H1 (cell line): ENCODE measurements at regions not wholly inside any gene's neighbourhood (a gene's known extent, or its start where the extent isn't known, plus 50 kb on each side); places are given as distances from the start of the nearest gene placed in this dataset.

ENCODE experiments used
- CTCF ChIA-PET: fragments of 300-600 bp; sonication (Branson Sonifier 250); formaldehyde crosslinking; loops from one replicate; lab custom pipeline; 2021; ENCODE audit not compliant: partially characterized antibody; lab: Charles Lee
- POLR2A ChIA-PET: fragments of 300-600 bp; sonication (Branson Sonifier 250); formaldehyde crosslinking; loops from one replicate; lab custom pipeline; 2021; ENCODE audit warnings: inconsistent platforms; ENCODE audit not compliant: partially characterized antibody; lab: Charles Lee
- DNase-seq, 2 experiments: peaks; one replicate each; pipeline versions ENCODE4 v3.0.0 to v3.0.0-alpha.2; 2010 to 2022; ENCODE audit warnings: low spot score in 2 of 2, low read depth in 1 of 2, mixed read lengths in 1 of 2
- FAIRE-seq: peaks from 2 replicates; lab custom pipeline; 2011; peaks lifted over from hg19 to GRCh38; lab: Jason Lieb, UNC
- H2AFZ ChIP-seq: 2 replicates; pipeline ENCODE4 v1.8.1; 2012; ENCODE audit warnings: low read length, inconsistent platforms
- H2AK5ac ChIP-seq: 2 replicates; pipeline ENCODE4 v1.6.1; 2013; ENCODE audit warnings: low read depth, low read length
- H2BK120ac ChIP-seq: replicated peaks from 2 replicates; pipeline ENCODE3; 2013; ENCODE audit warnings: low read depth, low read length, inconsistent platforms
- H2BK12ac ChIP-seq: 2 replicates; pipeline ENCODE4 v1.6.1; 2013; ENCODE audit warnings: low read depth, low read length
- H2BK15ac ChIP-seq: 2 replicates; pipeline ENCODE4 v1.6.1; 2013; ENCODE audit warnings: low read length
- H2BK20ac ChIP-seq: 2 replicates; pipeline ENCODE4 v1.6.1; 2013; ENCODE audit warnings: low read length
- H2BK5ac ChIP-seq: 2 replicates; pipeline ENCODE4 v1.6.1; 2013; ENCODE audit warnings: low read depth, low read length
- H3K14ac ChIP-seq: 2 replicates; pipeline ENCODE4 v1.6.1; 2013; ENCODE audit warnings: inconsistent platforms; ENCODE audit not compliant: insufficient read length
- H3K18ac ChIP-seq: 2 replicates; pipeline ENCODE4 v1.6.1; 2013; ENCODE audit warnings: low read length; ENCODE audit errors: extremely low read depth
- H3K23ac ChIP-seq: 2 replicates; pipeline ENCODE4 v1.6.1; 2013; ENCODE audit warnings: inconsistent platforms; ENCODE audit not compliant: insufficient read length
- H3K23me2 ChIP-seq: 2 replicates; pipeline ENCODE4 v1.6.1; 2013; ENCODE audit warnings: low read depth, low read length
- H3K27ac ChIP-seq: 2 replicates; pipeline ENCODE4 v1.6.1; 2011; ENCODE audit warnings: low read depth, low read length, inconsistent platforms
- H3K27me3 ChIP-seq, 4 experiments: replicated peaks in 1 of 4; 1 replicate in 1 of 4; 2 replicates in 3 of 4; pipeline versions ENCODE4 v1.6.1 to v1.8.1; 2011 to 2013; ENCODE audit warnings: low read length in 3 of 4, mild to moderate bottlenecking in 3 of 4, inconsistent platforms in 2 of 4, mixed read lengths in 2 of 4, moderate library complexity in 1 of 4; ENCODE audit not compliant: control insufficient read depth in 3 of 4, insufficient read depth in 3 of 4; ENCODE audit errors: extremely low read depth in 1 of 4
- H3K36me3 ChIP-seq, 4 experiments: 2 replicates each; pipeline versions ENCODE4 v1.6.1 to v1.8.1; 2011 to 2013; ENCODE audit warnings: mild to moderate bottlenecking in 4 of 4, low read length in 3 of 4, moderate library complexity in 2 of 4, control low read depth in 1 of 4, inconsistent platforms in 1 of 4; ENCODE audit not compliant: insufficient read depth in 4 of 4, control insufficient read depth in 2 of 4
- H3K4ac ChIP-seq: replicated peaks from 2 replicates; pipeline ENCODE3; 2013; ENCODE audit warnings: low read length, low read depth, mixed read lengths, inconsistent platforms; ENCODE audit not compliant: insufficient read length
- H3K4me1 ChIP-seq, 4 experiments: replicated peaks in 1 of 4; 1 replicate in 1 of 4; 2 replicates in 3 of 4; pipeline versions ENCODE4 v1.6.1 to v1.8.1; 2011 to 2013; ENCODE audit warnings: low read length in 3 of 4, inconsistent platforms in 2 of 4, mixed read lengths in 1 of 4; ENCODE audit not compliant: insufficient read depth in 4 of 4, control insufficient read depth in 3 of 4
- H3K4me2 ChIP-seq, 2 experiments: 2 replicates each; pipeline versions ENCODE4 v1.6.1 to v1.8.1; 2011 to 2013; ENCODE audit warnings: low read depth in 2 of 2, low read length in 2 of 2, control low read depth in 1 of 2, inconsistent platforms in 1 of 2, mild to moderate bottlenecking in 1 of 2; ENCODE audit not compliant: insufficient read depth in 1 of 2
- H3K4me3 ChIP-seq, 4 experiments: fragments of 200-600, 300-600 bp in 1 of 4; sonication (generic), shearing (Covaris generic), sonication (Bioruptor Twin) in 1 of 4; 2 replicates each; pipeline versions ENCODE4 v1.5.1 to v1.8.1; 2011 to 2016; ENCODE audit warnings: low read length in 4 of 4, low read depth in 3 of 4, control low read depth in 2 of 4, inconsistent platforms in 2 of 4, mild to moderate bottlenecking in 2 of 4, mixed read lengths in 1 of 4, moderate library complexity in 1 of 4; ENCODE audit not compliant: insufficient read depth in 2 of 4; ENCODE audit errors: extremely low read depth in 1 of 4
- H3K56ac ChIP-seq: replicated peaks from 2 replicates; pipeline ENCODE3; 2013; ENCODE audit warnings: low read depth, mild to moderate bottlenecking, mixed read lengths, low read length, inconsistent platforms; ENCODE audit not compliant: insufficient read length
- H3K79me1 ChIP-seq: 2 replicates; pipeline ENCODE4 v1.6.1; 2013; ENCODE audit warnings: low read depth, low read length, control low read depth
- H3K79me2 ChIP-seq, 2 experiments: 2 replicates each; pipeline versions ENCODE4 v1.6.1 to v1.8.1; 2012 to 2013; ENCODE audit warnings: low read length in 2 of 2, mild to moderate bottlenecking in 2 of 2, inconsistent platforms in 1 of 2; ENCODE audit not compliant: insufficient read depth in 2 of 2, control insufficient read depth in 1 of 2
- H3K9ac ChIP-seq, 4 experiments: replicated peaks in 1 of 4; 1 replicate in 1 of 4; 2 replicates in 3 of 4; pipeline versions ENCODE4 v1.6.1 to v1.8.1; 2011 to 2013; ENCODE audit warnings: low read depth in 3 of 4, low read length in 3 of 4, control low read depth in 2 of 4, mild to moderate bottlenecking in 2 of 4, moderate library complexity in 2 of 4, inconsistent platforms in 1 of 4; ENCODE audit errors: extremely low read depth in 1 of 4
- H3K9me3 ChIP-seq, 2 experiments: 2 replicates each; pipeline versions ENCODE4 v1.6.1 to v1.8.1; 2012 to 2013; ENCODE audit warnings: mild to moderate bottlenecking in 2 of 2, moderate library complexity in 2 of 2, control low read depth in 1 of 2, inconsistent platforms in 1 of 2, low read depth in 1 of 2, low read length in 1 of 2, mixed read lengths in 1 of 2; ENCODE audit not compliant: insufficient read depth in 2 of 2
- H4K20me1 ChIP-seq, 2 experiments: replicated peaks in 1 of 2; 2 replicates each; pipeline versions ENCODE3 to v1.8.1; 2011 to 2013; ENCODE audit warnings: inconsistent platforms in 2 of 2, low read length in 2 of 2, mild to moderate bottlenecking in 1 of 2; ENCODE audit not compliant: insufficient read depth in 2 of 2, control insufficient read depth in 1 of 2
- H4K5ac ChIP-seq: 2 replicates; pipeline ENCODE4 v1.6.1; 2013; ENCODE audit warnings: low read length, low read depth, mixed read lengths, inconsistent platforms; ENCODE audit not compliant: insufficient read length
- H4K8ac ChIP-seq: 2 replicates; pipeline ENCODE4 v1.8.0; 2013; ENCODE audit warnings: mild to moderate bottlenecking, moderate library complexity, low read length, inconsistent platforms; ENCODE audit not compliant: insufficient read depth; ENCODE audit errors: extremely low read depth
- H4K91ac ChIP-seq: replicated peaks from 2 replicates; pipeline ENCODE3; 2013; ENCODE audit warnings: low read length, mixed read lengths, inconsistent platforms; ENCODE audit not compliant: insufficient read length
- ASH2L ChIP-seq: fragments of 200-600, 300-600 bp; sonication (generic); IDR thresholded peaks from one replicate; pipeline ENCODE4 v1.7.1; 2017; ENCODE audit warnings: low read length
- CHD2 ChIP-seq: IDR thresholded peaks from 2 replicates; pipeline ENCODE4 v1.6.1; 2012; ENCODE audit warnings: low read length, improper control_type of control experiment
- CREB1 ChIP-seq: IDR thresholded peaks from 2 replicates; pipeline ENCODE4 v1.6.1; 2012; ENCODE audit warnings: inconsistent platforms
- E2F6 ChIP-seq: IDR thresholded peaks from 2 replicates; pipeline ENCODE4 v1.6.1; 2012; ENCODE audit warnings: inconsistent platforms
- EP300 ChIP-seq, 2 experiments: IDR thresholded peaks; 1 replicate in 1 of 2; 2 replicates in 1 of 2; pipeline ENCODE4 v1.6.1; 2011 to 2012; ENCODE audit warnings: low read depth in 2 of 2, low read length in 2 of 2, mild to moderate bottlenecking in 2 of 2, borderline replicate concordance in 1 of 2, inconsistent platforms in 1 of 2, moderate library complexity in 1 of 2
- FOSL1 ChIP-seq: IDR thresholded peaks from 2 replicates; pipeline ENCODE4 v1.6.1; 2011; ENCODE audit warnings: mild to moderate bottlenecking, low read depth, low read length, moderate library complexity; ENCODE audit not compliant: insufficient read depth
- NRF1 ChIP-seq: IDR thresholded peaks from 2 replicates; pipeline ENCODE4 v1.6.1; 2011; ENCODE audit warnings: mild to moderate bottlenecking, low read depth, low read length, improper control_type of control experiment
- RNF2 ChIP-seq: fragments of 200-900, 300-1000 bp; sonication (generic); IDR thresholded peaks from 2 replicates; pipeline ENCODE4 v1.7.1; 2016; ENCODE audit warnings: borderline replicate concordance, low read depth, mild to moderate bottlenecking, antibody characterized with exemption, low read length; ENCODE audit not compliant: poor library complexity, severe bottlenecking; ENCODE audit errors: missing control alignments
- SP2 ChIP-seq: IDR thresholded peaks from 2 replicates; pipeline ENCODE4 v1.6.1; 2012; ENCODE audit warnings: mild to moderate bottlenecking, low read length, inconsistent platforms
- WGBS, 2 experiments: shearing (Covaris generic) in 1 of 2; methylation state at CpG; one replicate each; pipeline versions ENCODE4 v1.1.6 to v1.1.7; 2013 to 2015; ENCODE audit warnings: low lambda C conversion rate in 2 of 2, mixed read lengths in 2 of 2, inconsistent platforms in 1 of 2, low coverage in 1 of 2, missing lambda C conversion rate in 1 of 2; ENCODE audit not compliant: insufficient replicate concordance in 2 of 2, insufficient coverage in 1 of 2, insufficient read length in 1 of 2; ENCODE audit errors: extremely low coverage in 1 of 2, missing lambda C conversion rate in 1 of 2; 5-methylcytosine and 5-hydroxymethylcytosine counted together

DNA sequence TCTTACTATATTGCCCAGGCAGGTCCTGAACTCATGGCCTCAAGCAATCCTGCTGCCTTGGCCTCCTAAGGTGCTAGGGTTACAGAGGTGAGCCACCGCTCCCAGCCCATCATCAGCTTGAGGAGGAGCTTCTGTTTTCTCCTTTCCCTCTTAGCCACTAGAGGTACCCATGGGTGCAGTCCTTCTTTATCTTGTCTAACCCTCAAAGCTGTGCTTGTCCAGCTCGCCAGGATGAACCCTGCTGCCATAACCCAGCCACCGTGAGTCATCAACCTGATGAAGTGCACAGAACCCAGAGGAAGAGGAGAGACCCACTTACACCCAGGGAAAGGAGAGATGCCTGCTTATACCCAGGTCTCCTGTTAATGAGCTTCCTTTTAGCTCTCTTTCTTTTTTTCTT, 133.4 kb downstream of the CUL2 start:
- no peaks in the 10 kb centered on the region for H3K23me2 ChIP-seq
- TF ChIP-seq EP300 (IDR thresholded peaks at IDR 0.05; ENCODE audit: borderline replicate concordance in 1 of 2, low read depth in 2 of 2, low read length in 2 of 2) (no peak), NRF1 (no peak), FOSL1 (no peak), RNF2 (no peak), CREB1 (no peak), CHD2 (no peak), SP2 (no peak), E2F6 (no peak), ASH2L (no peak)
- no peak overlapping the region for H2BK120ac ChIP-seq
- DNase-seq (no peak), FAIRE-seq (no peak)
- H2BK12ac ChIP-seq: no peak overlapping the region
- H2AFZ ChIP-seq: no peak overlapping the region
- no peaks in the 10 kb centered on the region for H3K4me1 ChIP-seq
- no peaks in the 10 kb centered on the region for H3K36me3 ChIP-seq
- no peak overlapping the region for H3K27ac ChIP-seq
- no peak overlapping the region for H2BK20ac ChIP-seq
- POLR2A ChIA-PET: no interaction called here
- H3K79me2 ChIP-seq: no peaks in the 10 kb centered on the region
- H3K18ac ChIP-seq: no peak overlapping the region
- no peaks in the 10 kb centered on the region for H4K20me1 ChIP-seq
- WGBS, 2 experiments: 81% methylated on average over 3 of the region's 3 CpGs; no CpG with 5 or more reads in 1 of the 2 experiments
- no peak overlapping the region for H3K4me2 ChIP-seq
- no peak overlapping the region for H2BK15ac ChIP-seq
- H3K79me1 ChIP-seq: no peaks in the 10 kb centered on the region
- no peaks in the 10 kb centered on the region for H3K9me3 ChIP-seq
- no peak overlapping the region for H4K8ac ChIP-seq
- CTCF ChIA-PET: interaction anchor here (1.0 to 2.2 kb wide), 9 partner anchors 16 to 279 kb away, joined by 3 to 12 read pairs (median 4); no protein-coding TSS in a partner anchor
- no peak overlapping the region for H3K4me3 ChIP-seq
- H2AK5ac ChIP-seq: no peak overlapping the region
- no peaks in the 10 kb centered on the region for H3K27me3 ChIP-seq
- H3K9ac ChIP-seq: no peak overlapping the region
- no peak overlapping the region for H3K4ac ChIP-seq
- H4K5ac ChIP-seq: no peak overlapping the region
- H4K91ac ChIP-seq: no peak overlapping the region
- no peak overlapping the region for H3K56ac ChIP-seq
- no peak overlapping the region for H2BK5ac ChIP-seq
- no peak overlapping the region for H3K23ac ChIP-seq
- H3K14ac ChIP-seq: no peak overlapping the region
